Stimulated activated CD8-positive, alpha-beta memory T cell treated with anti-CD3 and anti-CD28 coated beads, Interleukin-7, amount 100 ng/mL, for 1 hour (primary cell): ENCODE measurements at regions not wholly inside any gene's neighbourhood (a gene's known extent, or its start where the extent isn't known, plus 50 kb on each side); places are given as distances from the start of the nearest gene placed in this dataset.
A peak's percentile ranks its signal among the peaks of the same experiment; 100 is the strongest.

ENCODE experiments used
- DNase-seq, 2 donors: peaks; one replicate each; pipeline ENCODE4 v3.0.0-alpha.2; 2020; ENCODE audit warnings: low read depth in 2 of 2

GRCh38 chr1:99163671-99164070 is 100.6 kb upstream of the PLPPR4 start:
- no peak for DNase-seq

GRCh38 chr1:99170516-99170915 is 93.8 kb upstream of the PLPPR4 start:
- no peak for DNase-seq

GRCh38 chr1:99171184-99171813 is 93.0 kb upstream of the PLPPR4 start:
- DNase-seq = no peak

- DNase-seq = no peak
Measured at GRCh38 chr1:99173282-99173681, 91.0 kb upstream of the PLPPR4 start.

- DNase-seq = no peak
Measured at GRCh38 chr1:99173900-99174299, 90.4 kb upstream of the PLPPR4 start.

GRCh38 chr1:99176753-99177152 is 87.5 kb upstream of the PLPPR4 start:
- no peak for DNase-seq

GRCh38 chr1:99177465-99177864 is 86.8 kb upstream of the PLPPR4 start:
- DNase-seq = no peak

- peak; percentile 5 to 36 for DNase-seq
Measured at GRCh38 chr1:99180343-99180808, 83.9 kb upstream of the PLPPR4 start.

- no peak for DNase-seq
Measured at GRCh38 chr1:99180915-99181314, 83.4 kb upstream of the PLPPR4 start.

GRCh38 chr1:99181892-99182291 is 82.4 kb upstream of the PLPPR4 start:
- DNase-seq = no peak

GRCh38 chr1:99185196-99185595 is 79.1 kb upstream of the PLPPR4 start:
- DNase-seq = no peak

GRCh38 chr1:99193431-99193830 is 70.9 kb upstream of the PLPPR4 start:
- no peak for DNase-seq

GRCh38 chr1:99198393-99198792 is 65.9 kb upstream of the PLPPR4 start:
- DNase-seq = no peak

- DNase-seq = no peak
Measured at GRCh38 chr1:99207216-99207615, 57.1 kb upstream of the PLPPR4 start.
